ENCODE measurements at regions not wholly inside any gene's neighbourhood (a gene's known extent, or its start where the extent isn't known, plus 50 kb on each side); places are given as distances from the start of the nearest gene placed in this dataset.
"Not testable (repeated sequence)": the region's sequence is repeated elsewhere in the genome, so short reads cannot be mapped to it uniquely, and the experiment has no call there.

- no peaks in the 10 kb centered on the region for H3K27me3 ChIP-seq (ENCODE audit: control insufficient read depth, insufficient read depth, low read length)
- no peak overlapping the region for H3K4me3 ChIP-seq (ENCODE audit: insufficient read depth, low read depth, low read length)
- no peaks in the 10 kb centered on the region for H3K36me3 ChIP-seq (replicated peaks; ENCODE audit: control insufficient read depth, insufficient read depth, low read length)
- no peak for DNase-seq
Observed at GRCh38 chr5:145678255-145678654, 156.9 kb downstream of the PRELID2 start.

GRCh38 chr5:145673786-145674185 lies 161.4 kb downstream of the PRELID2 start:
- Histone ChIP-seq H3K36me3 (replicated peaks; ENCODE audit: control insufficient read depth, insufficient read depth, low read length) (no peaks in the 10 kb centered on the region), H3K27me3 (ENCODE audit: control insufficient read depth, insufficient read depth, low read length) (no peaks in the 10 kb centered on the region), H3K4me3 (ENCODE audit: insufficient read depth, low read depth, low read length) (no peak overlapping the region)
- no peak for DNase-seq

- H3K27me3 ChIP-seq (ENCODE audit: control insufficient read depth, insufficient read depth, low read length): no peaks in the 10 kb centered on the region
Observed at GRCh38 chr5:145668714-145669113, 166.4 kb downstream of the PRELID2 start.

GRCh38 chr5:145667742-145668141 lies 167.4 kb downstream of the PRELID2 start:
- Histone ChIP-seq H3K4me3 (ENCODE audit: insufficient read depth, low read depth, low read length) (no peak overlapping the region), H3K27me3 (ENCODE audit: control insufficient read depth, insufficient read depth, low read length) (no peaks in the 10 kb centered on the region), H3K36me3 (replicated peaks; ENCODE audit: control insufficient read depth, insufficient read depth, low read length) (no peaks in the 10 kb centered on the region)
- DNase-seq: no peak

More at GRCh38 chr5:145668714-145669113, 166.4 kb downstream of the PRELID2 start:
- no peak overlapping the region for H3K4me3 ChIP-seq (ENCODE audit: insufficient read depth, low read depth, low read length)
- no peaks in the 10 kb centered on the region for H3K36me3 ChIP-seq (replicated peaks; ENCODE audit: control insufficient read depth, insufficient read depth, low read length)
- no peak for DNase-seq

GRCh38 chr5:145666591-145666990 lies 168.6 kb downstream of the PRELID2 start:
- Histone ChIP-seq H3K4me3 (ENCODE audit: insufficient read depth, low read depth, low read length) (no peak overlapping the region), H3K36me3 (replicated peaks; ENCODE audit: control insufficient read depth, insufficient read depth, low read length) (no peaks in the 10 kb centered on the region), H3K27me3 (ENCODE audit: control insufficient read depth, insufficient read depth, low read length) (no peaks in the 10 kb centered on the region)
- no peak for DNase-seq

GRCh38 chr5:145661737-145662485 lies 173.2 kb downstream of the PRELID2 start:
- no peak for DNase-seq
- H3K36me3 ChIP-seq (replicated peaks; ENCODE audit: control insufficient read depth, insufficient read depth, low read length): no peaks in the 10 kb centered on the region
- no peak overlapping the region for H3K4me3 ChIP-seq (ENCODE audit: insufficient read depth, low read depth, low read length)
- H3K27me3 ChIP-seq (ENCODE audit: control insufficient read depth, insufficient read depth, low read length): no peaks in the 10 kb centered on the region

GRCh38 chr5:145660897-145661640 lies 174.1 kb downstream of the PRELID2 start:
- no peak for DNase-seq
- no peaks in the 10 kb centered on the region for H3K27me3 ChIP-seq (ENCODE audit: control insufficient read depth, insufficient read depth, low read length)
- H3K36me3 ChIP-seq (replicated peaks; ENCODE audit: control insufficient read depth, insufficient read depth, low read length): no peaks in the 10 kb centered on the region
- no peak overlapping the region for H3K4me3 ChIP-seq (ENCODE audit: insufficient read depth, low read depth, low read length)

GRCh38 chr5:145658435-145658834 lies 176.7 kb downstream of the PRELID2 start:
- DNase-seq: no peak
- no peak overlapping the region for H3K4me3 ChIP-seq (ENCODE audit: insufficient read depth, low read depth, low read length)
- H3K27me3 ChIP-seq (ENCODE audit: control insufficient read depth, insufficient read depth, low read length): no peaks in the 10 kb centered on the region
- no peaks in the 10 kb centered on the region for H3K36me3 ChIP-seq (replicated peaks; ENCODE audit: control insufficient read depth, insufficient read depth, low read length)

GRCh38 chr5:145652700-145653099 lies 182.4 kb downstream of the PRELID2 start:
- not testable (repeated sequence) for DNase-seq; H3K36me3 ChIP-seq (replicated peaks; ENCODE audit: control insufficient read depth, insufficient read depth, low read length); H3K27me3 ChIP-seq (ENCODE audit: control insufficient read depth, insufficient read depth, low read length); H3K4me3 ChIP-seq (ENCODE audit: insufficient read depth, low read depth, low read length)

- H3K27me3 ChIP-seq (ENCODE audit: control insufficient read depth, insufficient read depth, low read length); DNase-seq; H3K36me3 ChIP-seq (replicated peaks; ENCODE audit: control insufficient read depth, insufficient read depth, low read length); H3K4me3 ChIP-seq (ENCODE audit: insufficient read depth, low read depth, low read length): not testable (repeated sequence)
Observed at GRCh38 chr5:145647137-145647536, 188.0 kb downstream of the PRELID2 start.

GRCh38 chr5:145643214-145643613 lies 191.9 kb downstream of the PRELID2 start:
- H3K36me3 ChIP-seq (replicated peaks; ENCODE audit: control insufficient read depth, insufficient read depth, low read length); DNase-seq; H3K27me3 ChIP-seq (ENCODE audit: control insufficient read depth, insufficient read depth, low read length); H3K4me3 ChIP-seq (ENCODE audit: insufficient read depth, low read depth, low read length): not testable (repeated sequence)

GRCh38 chr5:145637396-145637795 lies 197.7 kb downstream of the PRELID2 start:
- DNase-seq: no peak
- Histone ChIP-seq H3K4me3 (ENCODE audit: insufficient read depth, low read depth, low read length) (no peak overlapping the region), H3K36me3 (replicated peaks; ENCODE audit: control insufficient read depth, insufficient read depth, low read length) (no peaks in the 10 kb centered on the region), H3K27me3 (ENCODE audit: control insufficient read depth, insufficient read depth, low read length) (no peaks in the 10 kb centered on the region)

- no peak overlapping the region for H3K4me3 ChIP-seq (ENCODE audit: insufficient read depth, low read depth, low read length)
- H3K36me3 ChIP-seq (replicated peaks; ENCODE audit: control insufficient read depth, insufficient read depth, low read length): no peaks in the 10 kb centered on the region
- no peak for DNase-seq
- H3K27me3 ChIP-seq (ENCODE audit: control insufficient read depth, insufficient read depth, low read length): no peaks in the 10 kb centered on the region
Observed at GRCh38 chr5:145636371-145636770, 198.8 kb downstream of the PRELID2 start.

- H3K27me3 ChIP-seq (ENCODE audit: control insufficient read depth, insufficient read depth, low read length): no peaks in the 10 kb centered on the region
- no peak overlapping the region for H3K4me3 ChIP-seq (ENCODE audit: insufficient read depth, low read depth, low read length)
- DNase-seq: no peak
- H3K36me3 ChIP-seq (replicated peaks; ENCODE audit: control insufficient read depth, insufficient read depth, low read length): no peaks in the 10 kb centered on the region
Observed at GRCh38 chr5:145633474-145633873, 201.7 kb downstream of the PRELID2 start.

- Histone ChIP-seq H3K4me3 (ENCODE audit: insufficient read depth, low read depth, low read length) (no peak overlapping the region), H3K27me3 (ENCODE audit: control insufficient read depth, insufficient read depth, low read length) (no peaks in the 10 kb centered on the region), H3K36me3 (replicated peaks; ENCODE audit: control insufficient read depth, insufficient read depth, low read length) (no peaks in the 10 kb centered on the region)
- DNase-seq: no peak
Observed at GRCh38 chr5:145632701-145633100, 202.4 kb downstream of the PRELID2 start.
